ENCODE measurements at regions not wholly inside any gene's neighbourhood (a gene's known extent, or its start where the extent isn't known, plus 50 kb on each side); places are given as distances from the start of the nearest gene placed in this dataset.

DNA sequence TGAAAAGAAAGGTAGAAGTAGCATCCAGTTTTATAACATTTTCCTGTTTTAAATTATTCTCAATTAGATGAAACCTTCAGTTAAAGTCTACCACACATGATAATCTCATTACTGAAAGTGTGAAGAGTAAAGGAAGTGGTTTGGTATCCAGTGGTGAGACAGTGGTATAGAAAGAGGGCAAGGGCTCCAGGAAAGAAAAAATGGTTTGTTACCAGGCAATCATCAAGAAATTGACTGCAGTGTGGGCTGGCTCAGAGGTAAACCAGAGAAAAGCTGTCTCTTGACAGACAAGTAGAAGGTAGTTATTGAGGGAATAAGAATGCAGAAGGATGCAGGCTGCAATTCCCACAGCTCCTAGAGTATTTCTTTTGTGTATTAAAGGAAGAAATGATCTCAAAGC lies 406.2 kb downstream of the TLL1 start:
- Histone ChIP-seq H3K4me3 (no peak overlapping the region), H3K9me3 (no peaks in the 10 kb centered on the region), H3K27ac (no peak overlapping the region), H3K36me3 (no peaks in the 10 kb centered on the region), H3K4me1 (no peaks in the 10 kb centered on the region), H3K27me3 (no peaks in the 10 kb centered on the region)
- intact Hi-C loops (cut with DNase I): no loop called here
- TF ChIP-seq, protein P1, sequence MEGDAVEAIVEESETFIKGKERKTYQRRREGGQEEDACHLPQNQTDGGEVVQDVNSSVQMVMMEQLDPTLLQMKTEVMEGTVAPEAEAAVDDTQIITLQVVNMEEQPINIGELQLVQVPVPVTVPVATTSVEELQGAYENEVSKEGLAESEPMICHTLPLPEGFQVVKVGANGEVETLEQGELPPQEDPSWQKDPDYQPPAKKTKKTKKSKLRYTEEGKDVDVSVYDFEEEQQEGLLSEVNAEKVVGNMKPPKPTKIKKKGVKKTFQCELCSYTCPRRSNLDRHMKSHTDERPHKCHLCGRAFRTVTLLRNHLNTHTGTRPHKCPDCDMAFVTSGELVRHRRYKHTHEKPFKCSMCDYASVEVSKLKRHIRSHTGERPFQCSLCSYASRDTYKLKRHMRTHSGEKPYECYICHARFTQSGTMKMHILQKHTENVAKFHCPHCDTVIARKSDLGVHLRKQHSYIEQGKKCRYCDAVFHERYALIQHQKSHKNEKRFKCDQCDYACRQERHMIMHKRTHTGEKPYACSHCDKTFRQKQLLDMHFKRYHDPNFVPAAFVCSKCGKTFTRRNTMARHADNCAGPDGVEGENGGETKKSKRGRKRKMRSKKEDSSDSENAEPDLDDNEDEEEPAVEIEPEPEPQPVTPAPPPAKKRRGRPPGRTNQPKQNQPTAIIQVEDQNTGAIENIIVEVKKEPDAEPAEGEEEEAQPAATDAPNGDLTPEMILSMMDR (IDR thresholded peaks at IDR 0.05): no peak
- no peak for ATAC-seq
- DNase-seq: no peak

DNA sequence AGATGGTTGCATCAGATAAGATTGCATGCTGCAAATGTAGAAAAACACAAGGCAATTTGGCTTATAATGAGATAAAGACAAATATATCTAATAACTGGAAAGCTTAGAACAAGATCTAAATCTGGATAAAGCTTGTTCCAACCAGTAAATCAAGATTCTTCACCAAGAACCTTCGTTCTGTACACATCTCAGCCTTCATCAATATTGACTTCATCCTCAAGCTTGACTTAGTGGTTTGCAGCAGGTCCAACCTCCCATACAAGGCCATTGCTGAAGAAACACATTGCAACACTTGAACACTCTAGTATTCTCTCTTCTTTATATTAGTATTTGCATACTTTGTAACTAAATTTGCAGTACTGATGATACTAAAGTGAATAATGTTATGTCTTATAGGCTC lies 407.6 kb downstream of the TLL1 start:
- no peak for ATAC-seq
- TF ChIP-seq, protein P1 (IDR thresholded peaks at IDR 0.05): no peak
- H3K27me3 ChIP-seq: no peaks in the 10 kb centered on the region
- H3K9me3 ChIP-seq: no peaks in the 10 kb centered on the region
- no peaks in the 10 kb centered on the region for H3K36me3 ChIP-seq
- H3K27ac ChIP-seq: no peak overlapping the region
- no peak for DNase-seq
- intact Hi-C loops (cut with DNase I): no loop called here
- no peak overlapping the region for H3K4me3 ChIP-seq
- H3K4me1 ChIP-seq: no peaks in the 10 kb centered on the region

DNA sequence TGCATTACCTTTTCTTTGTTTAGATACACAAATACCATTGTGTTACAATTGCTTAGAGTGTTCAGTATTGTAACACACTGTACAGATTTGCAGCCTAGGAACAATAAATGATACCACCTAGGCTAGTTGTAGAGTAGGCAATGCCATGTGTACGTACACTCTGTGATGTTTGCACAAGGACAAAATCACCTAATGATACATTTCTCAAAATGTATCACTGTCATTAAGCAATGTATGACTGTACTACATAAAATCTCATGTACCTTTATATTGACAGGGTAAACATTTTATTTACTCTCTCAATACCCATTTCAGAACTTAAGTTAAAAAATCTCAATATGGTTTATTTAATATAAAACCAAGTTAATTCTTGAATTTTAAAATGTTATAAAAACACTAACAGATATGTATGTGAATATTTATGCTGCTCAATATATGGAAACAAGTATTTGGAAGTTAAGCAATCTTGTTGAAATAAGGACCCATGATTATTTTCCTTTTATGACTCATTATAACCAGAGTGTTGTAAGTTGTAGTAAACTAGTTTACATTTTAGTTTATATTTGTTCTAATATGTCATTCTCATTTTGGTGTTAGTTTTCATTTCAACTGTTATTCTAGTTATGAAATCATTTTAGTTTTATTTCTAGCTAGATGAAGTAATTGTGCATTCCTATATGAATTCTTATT lies 409.2 kb downstream of the TLL1 start:
- H3K4me3 ChIP-seq: no peak overlapping the region
- no peak overlapping the region for H3K27ac ChIP-seq
- intact Hi-C loops (cut with DNase I): no loop called here
- ATAC-seq (no peak), DNase-seq (no peak)
- TF ChIP-seq, protein P1 (IDR thresholded peaks at IDR 0.05): no peak
- no peaks in the 10 kb centered on the region for H3K36me3 ChIP-seq
- no peaks in the 10 kb centered on the region for H3K27me3 ChIP-seq
- H3K9me3 ChIP-seq: no peaks in the 10 kb centered on the region
- no peaks in the 10 kb centered on the region for H3K4me1 ChIP-seq

DNA sequence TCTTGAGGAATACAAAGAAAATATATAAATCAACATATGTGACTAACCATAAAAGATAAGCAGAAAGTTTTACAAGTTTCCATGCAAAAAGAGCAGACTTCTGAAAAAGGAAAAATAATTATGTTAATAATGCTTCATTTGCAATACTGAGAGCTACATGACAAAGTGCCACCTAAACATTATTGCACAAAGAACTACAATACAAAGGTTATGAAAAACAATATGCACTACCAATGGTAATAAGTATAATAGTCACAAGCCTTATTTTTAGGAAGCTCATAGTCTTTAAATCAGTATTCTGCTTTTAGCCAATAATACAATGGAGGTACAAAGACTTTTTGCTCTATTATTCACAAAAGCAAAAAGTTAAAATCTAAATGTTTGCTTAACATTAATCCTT lies 411.2 kb downstream of the TLL1 start:
- no peak overlapping the region for H3K4me3 ChIP-seq
- H3K27ac ChIP-seq: no peak overlapping the region
- ATAC-seq: no peak
- no peaks in the 10 kb centered on the region for H3K9me3 ChIP-seq
- intact Hi-C loops (cut with DNase I): no loop called here
- DNase-seq: no peak
- TF ChIP-seq, protein P1 (IDR thresholded peaks at IDR 0.05): no peak
- no peaks in the 10 kb centered on the region for H3K27me3 ChIP-seq
- no peaks in the 10 kb centered on the region for H3K36me3 ChIP-seq
- H3K4me1 ChIP-seq: no peaks in the 10 kb centered on the region

DNA sequence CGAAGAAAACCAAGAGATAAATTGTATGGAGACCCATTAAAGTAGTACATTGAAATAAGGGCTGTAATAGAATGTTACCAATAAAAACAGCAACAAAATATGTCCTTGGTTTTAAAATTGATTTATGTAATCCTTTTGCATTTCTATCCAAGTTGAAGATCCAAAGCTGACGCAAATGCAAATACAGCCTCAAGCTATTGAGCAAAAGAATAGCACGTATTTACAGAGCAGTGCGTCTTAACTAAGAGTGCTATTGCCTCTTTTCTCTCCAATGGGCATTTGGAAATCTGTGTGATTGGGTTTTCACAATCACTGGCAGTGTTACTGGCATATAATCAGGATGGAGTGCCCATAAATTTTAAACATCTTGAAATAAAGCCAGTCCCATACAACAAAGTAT lies 417.4 kb downstream of the TLL1 start:
- Histone ChIP-seq H3K27me3 (no peaks in the 10 kb centered on the region), H3K27ac (no peak overlapping the region), H3K9me3 (no peaks in the 10 kb centered on the region), H3K4me1 (no peaks in the 10 kb centered on the region), H3K4me3 (no peak overlapping the region), H3K36me3 (no peaks in the 10 kb centered on the region)
- intact Hi-C loops (cut with DNase I): no loop called here
- TF ChIP-seq, protein P1 (IDR thresholded peaks at IDR 0.05): no peak
- ATAC-seq (no peak), DNase-seq (no peak)

All from left lung (tissue), 4 donors.